NCI-H2227 (cell line): ENCODE measurements at regions not wholly inside any gene's neighbourhood (a gene's known extent, or its start where the extent isn't known, plus 50 kb on each side); places are given as distances from the start of the nearest gene placed in this dataset.
"Not testable (repeated sequence)": the region's sequence is repeated elsewhere in the genome, so short reads cannot be mapped to it uniquely, and the experiment has no call there.

Source experiments
- DNase-seq: peaks from one replicate; lab custom pipeline; 2025; ENCODE audit not compliant: unreplicated experiment; lab: John Stamatoyannopoulos, UW

DNA sequence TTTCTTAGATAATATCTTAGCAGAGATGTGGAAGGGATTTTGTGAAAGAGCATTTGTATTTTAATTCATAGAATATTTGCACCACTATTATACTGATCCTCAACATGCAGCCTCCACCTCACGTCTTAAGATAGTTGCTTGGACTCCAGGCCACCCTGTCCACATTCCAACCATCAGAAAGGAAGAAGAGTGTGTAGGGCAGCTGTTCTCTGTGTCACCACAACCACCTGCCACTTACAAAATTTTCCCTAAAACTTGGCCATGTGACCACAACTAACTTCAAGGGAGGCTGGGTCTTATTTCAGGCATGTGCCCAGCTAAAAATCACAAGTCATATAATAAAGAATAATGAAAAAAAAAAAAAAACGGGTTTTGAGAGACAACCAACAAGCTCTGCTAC lies 528.1 kb downstream of the RAB28 start:
- no peak for DNase-seq

GRCh38 chr4:12949719-12950490 lies 534.2 kb downstream of the RAB28 start:
- DNase-seq = no peak

DNA sequence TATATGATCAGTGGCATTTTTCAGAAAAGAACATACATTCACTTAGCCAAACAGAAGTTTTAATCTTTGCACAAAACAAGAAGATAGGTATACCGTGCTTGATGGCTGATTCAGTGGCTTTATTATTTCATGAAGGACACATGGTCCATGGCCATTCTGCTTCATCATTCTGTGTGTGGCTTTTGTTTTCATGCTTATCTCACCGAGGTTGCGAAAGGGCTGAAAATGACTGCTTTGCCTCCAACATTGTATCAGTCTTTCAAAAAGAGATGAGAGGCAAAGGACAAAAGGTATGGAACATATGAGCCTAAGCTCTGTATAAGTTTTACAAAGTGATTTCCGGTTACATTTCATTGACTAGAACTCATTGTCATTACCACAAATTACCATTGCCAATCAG lies 541.1 kb downstream of the RAB28 start:
- DNase-seq = no peak

- DNase-seq = no peak
These were observed 550.3 kb downstream of the RAB28 start for GRCh38 chr4:12933760-12934221.

- no peak for DNase-seq
These were observed 551.8 kb downstream of the RAB28 start for GRCh38 chr4:12932203-12932788.

- no peak for DNase-seq
These were observed 554.4 kb downstream of the RAB28 start for GRCh38 chr4:12929784-12930183.

DNA sequence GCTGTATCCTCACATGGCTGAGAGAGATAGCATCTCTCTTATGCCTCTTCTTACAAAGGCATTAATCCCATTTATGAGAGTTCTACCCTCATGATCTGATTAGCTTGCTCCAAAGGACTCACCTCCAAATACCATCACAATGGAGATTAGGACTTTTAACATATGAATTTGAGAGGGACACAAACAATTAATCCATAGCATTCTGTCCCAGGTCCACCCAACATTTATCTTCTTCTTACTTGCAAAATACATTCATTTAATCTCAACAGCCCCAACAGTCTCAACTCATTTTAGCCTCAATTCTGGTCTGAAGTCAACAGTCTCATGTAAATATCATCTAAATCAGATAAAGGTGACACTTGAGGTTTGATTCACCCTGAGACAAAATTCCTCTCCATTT lies 555.4 kb downstream of the RAB28 start:
- DNase-seq = no peak

- no peak for DNase-seq
These were observed 557.7 kb downstream of the RAB28 start for GRCh38 chr4:12926189-12927066.

DNA sequence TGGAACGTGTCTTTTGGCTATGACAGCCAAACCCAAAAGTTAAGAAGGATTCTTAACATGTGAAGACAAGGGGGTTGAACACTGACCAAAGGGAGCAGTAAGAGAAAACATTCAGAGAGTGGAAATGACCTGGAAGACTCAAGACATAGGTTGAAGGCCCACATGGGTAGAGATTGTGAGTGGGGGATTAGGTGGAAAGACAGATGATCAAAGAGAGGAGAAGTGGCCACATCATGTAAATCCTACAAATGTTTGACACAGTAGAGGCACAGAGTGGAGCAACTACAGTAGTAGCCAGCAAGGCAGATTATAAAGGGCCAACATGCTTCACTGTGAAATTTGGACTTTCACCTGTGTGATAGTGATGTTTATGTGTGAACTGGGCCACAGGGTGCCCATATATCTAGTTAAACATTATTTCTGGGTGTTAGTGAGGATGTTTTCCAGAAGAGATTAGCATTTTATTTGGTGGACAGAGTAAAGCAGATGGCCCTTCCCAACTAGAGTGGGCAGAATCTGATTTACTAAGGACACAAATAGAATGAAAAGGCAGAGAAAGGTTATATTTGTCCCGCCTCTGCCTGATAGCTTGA lies 559.3 kb downstream of the RAB28 start:
- no peak for DNase-seq

- no peak for DNase-seq
These were observed 559.9 kb downstream of the RAB28 start for GRCh38 chr4:12924253-12924652.

GRCh38 chr4:12912896-12913418 lies 571.2 kb downstream of the RAB28 start:
- DNase-seq = no peak

DNA sequence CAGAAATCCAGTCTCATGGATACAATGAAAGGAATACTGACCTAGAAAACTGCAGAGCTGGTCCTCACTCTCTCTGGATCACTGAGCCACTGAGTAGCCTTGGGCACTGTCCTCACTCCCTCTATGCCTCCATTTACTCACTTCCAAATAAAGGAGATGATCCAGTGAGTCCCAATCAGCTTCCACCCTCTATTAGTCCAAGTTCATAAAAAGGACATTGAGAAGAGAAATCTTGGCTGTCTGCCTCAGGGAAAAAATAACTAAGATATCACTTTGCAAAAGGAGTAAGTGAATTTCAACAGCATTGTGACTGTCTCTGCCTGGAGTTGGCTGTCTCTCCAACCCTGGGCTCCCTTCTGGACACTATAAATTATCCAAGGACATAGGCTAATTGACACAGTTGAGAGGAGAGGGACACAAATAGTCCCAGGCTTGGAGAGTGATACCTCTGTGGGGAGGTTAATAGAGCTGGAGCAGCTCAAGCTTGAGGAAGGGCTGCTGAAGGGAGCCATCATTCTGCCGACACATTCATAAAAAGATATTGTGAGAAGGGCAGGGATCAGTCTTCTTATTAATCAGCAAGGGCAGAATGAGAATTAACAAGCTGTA lies 572.3 kb downstream of the RAB28 start:
- no peak for DNase-seq

DNA sequence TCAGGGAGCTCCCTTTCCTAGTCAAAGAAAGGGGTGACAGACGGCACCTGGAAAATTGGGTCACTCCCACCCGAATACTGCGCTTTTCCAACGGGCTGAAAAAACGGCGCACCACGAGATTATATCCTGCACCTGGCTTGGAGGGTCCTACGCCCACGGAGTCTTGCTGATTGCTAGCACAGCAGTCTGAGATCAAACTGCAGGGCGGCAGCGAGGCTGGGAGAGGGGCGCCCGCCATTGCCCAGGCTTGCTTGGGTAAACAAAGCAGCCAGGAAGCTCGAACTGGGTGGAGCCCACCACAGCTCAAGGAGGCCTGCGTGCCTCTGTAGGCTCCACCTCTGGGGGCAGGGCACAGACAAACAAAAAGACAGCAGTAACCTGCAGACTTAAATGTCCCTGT lies 580.5 kb downstream of the RAB28 start:
- not testable (repeated sequence) for DNase-seq

DNA sequence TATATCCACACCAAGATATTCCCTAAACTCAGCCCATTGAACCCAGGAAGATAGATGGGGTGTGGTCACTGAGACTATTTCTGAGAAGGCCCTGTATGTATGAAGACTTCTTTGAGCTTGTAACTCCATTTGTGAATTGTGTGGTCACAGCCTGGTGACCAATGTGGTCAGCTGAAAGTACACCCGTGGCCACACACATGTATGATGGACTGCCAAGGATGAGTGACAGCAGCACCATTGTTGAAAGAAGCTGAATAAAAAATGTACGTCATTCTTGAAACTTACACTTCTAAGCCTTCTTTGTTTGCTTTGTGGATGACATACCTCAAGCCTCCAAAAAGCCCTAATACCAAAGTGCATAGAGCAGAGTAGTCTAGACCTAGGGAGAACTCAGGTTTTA lies 581.4 kb downstream of the RAB28 start:
- no peak for DNase-seq

- DNase-seq = no peak
These were observed 586.2 kb downstream of the RAB28 start for GRCh38 chr4:12897954-12898353.

GRCh38 chr4:12894062-12894461 lies 590.1 kb downstream of the RAB28 start:
- DNase-seq = no peak

DNA sequence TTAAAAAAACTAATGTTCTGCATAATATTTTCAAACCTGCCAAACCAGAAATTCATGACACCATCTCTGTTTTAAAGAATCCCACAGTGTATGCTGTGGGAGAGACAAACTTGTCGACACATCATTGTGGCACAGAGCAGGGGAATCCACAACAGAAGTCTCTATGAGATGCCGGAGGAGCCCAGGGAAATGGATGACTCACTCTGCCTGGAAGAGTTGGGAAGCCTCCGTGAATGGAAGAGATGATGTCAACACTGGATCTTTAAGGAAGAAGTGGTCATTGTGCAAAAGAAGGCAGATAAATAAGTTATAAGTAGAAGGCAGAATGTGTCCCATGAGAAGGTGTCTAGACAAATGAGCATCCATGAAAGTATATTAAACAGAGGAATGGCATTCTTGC lies 595.1 kb downstream of the RAB28 start:
- no peak for DNase-seq

GRCh38 chr4:12884846-12885796 lies 599.0 kb downstream of the RAB28 start:
- DNase-seq = no peak

DNA sequence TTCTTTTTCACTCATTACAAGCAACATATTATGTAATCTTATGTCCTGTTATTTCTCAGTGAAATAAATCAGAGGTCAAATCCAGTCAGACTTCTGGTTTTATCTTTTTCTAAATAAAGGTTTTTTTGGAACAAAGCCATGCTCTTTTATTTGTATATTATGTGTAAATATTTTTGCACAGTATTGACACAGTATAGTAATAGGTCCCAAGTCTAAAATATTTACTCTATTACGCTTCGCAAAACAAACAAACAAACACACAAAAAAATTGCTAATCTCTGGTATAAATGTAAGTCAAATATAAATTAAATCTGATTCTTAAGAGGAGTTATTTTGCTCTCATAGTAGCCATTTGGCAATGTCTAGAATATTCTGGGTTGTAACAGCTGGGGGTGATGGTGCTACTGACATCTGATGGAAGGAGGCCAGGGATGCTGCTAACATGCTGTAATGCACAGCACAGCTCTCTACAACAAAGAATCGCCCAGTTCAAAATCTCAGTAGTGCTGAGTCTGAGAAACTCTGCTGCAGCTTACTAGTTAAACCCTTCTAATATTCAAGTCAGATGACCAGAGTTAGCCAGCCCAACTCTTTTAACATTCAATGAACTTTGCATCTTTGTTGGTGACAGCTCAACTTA lies 602.1 kb downstream of the RAB28 start:
- DNase-seq = no peak
